ENCODE measurements at regions not wholly inside any gene's neighbourhood (a gene's known extent, or its start where the extent isn't known, plus 50 kb on each side); places are given as distances from the start of the nearest gene placed in this dataset.

DNA sequence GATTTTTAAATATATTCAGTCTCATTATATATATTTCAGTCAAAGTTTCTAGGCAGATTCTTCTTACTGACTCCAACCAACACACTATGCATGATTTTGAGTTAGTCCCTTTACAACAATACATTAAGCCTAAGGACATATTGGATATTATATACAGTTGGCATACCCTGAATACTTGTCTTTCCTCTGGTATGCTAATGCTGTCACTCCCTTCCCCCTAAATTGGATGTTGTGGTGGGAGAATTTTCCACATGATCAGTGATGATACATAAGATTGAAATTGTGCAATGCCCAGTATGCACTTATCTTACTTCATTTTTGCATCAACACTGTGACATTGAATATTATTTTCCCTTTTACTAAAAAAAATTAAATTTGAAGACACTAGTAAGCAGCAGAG, 935.2 kb downstream of the PCDH7 start:
- Histone ChIP-seq H3K36me3 (replicated peaks; ENCODE audit: insufficient read depth, low read depth) (no peaks in the 10 kb centered on the region), H3K9me2 (replicated peaks; ENCODE audit: insufficient read depth) (no peaks in the 10 kb centered on the region), H3K27me3 (no peaks in the 10 kb centered on the region), H3K4me1 (ENCODE audit: insufficient read depth) (no peaks in the 10 kb centered on the region), H3K27ac (no peak overlapping the region), H3K4me2 (no peak overlapping the region), H3K79me2 (no peaks in the 10 kb centered on the region), H4K20me1 (ENCODE audit: insufficient read depth, poor library complexity, severe bottlenecking) (no peaks in the 10 kb centered on the region), H3K4me3 (no peak overlapping the region), H2AFZ (no peak overlapping the region), H3K9me3 (ENCODE audit: low read depth) (no peaks in the 10 kb centered on the region)
- DNase-seq (ENCODE audit: low spot score) = no peak
- TF ChIP-seq EZH2phosphoT487 (IDR thresholded peaks at IDR 0.05; ENCODE audit: low read depth, severe bottlenecking, unreplicated experiment) = no peak
- TF ChIP-seq EZH2 (IDR thresholded peaks at IDR 0.05; ENCODE audit: borderline replicate concordance) = no peak
- TF ChIP-seq, protein P1, sequence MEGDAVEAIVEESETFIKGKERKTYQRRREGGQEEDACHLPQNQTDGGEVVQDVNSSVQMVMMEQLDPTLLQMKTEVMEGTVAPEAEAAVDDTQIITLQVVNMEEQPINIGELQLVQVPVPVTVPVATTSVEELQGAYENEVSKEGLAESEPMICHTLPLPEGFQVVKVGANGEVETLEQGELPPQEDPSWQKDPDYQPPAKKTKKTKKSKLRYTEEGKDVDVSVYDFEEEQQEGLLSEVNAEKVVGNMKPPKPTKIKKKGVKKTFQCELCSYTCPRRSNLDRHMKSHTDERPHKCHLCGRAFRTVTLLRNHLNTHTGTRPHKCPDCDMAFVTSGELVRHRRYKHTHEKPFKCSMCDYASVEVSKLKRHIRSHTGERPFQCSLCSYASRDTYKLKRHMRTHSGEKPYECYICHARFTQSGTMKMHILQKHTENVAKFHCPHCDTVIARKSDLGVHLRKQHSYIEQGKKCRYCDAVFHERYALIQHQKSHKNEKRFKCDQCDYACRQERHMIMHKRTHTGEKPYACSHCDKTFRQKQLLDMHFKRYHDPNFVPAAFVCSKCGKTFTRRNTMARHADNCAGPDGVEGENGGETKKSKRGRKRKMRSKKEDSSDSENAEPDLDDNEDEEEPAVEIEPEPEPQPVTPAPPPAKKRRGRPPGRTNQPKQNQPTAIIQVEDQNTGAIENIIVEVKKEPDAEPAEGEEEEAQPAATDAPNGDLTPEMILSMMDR (IDR thresholded peaks at IDR 0.05; ENCODE audit: poor library complexity) = no peak

DNA sequence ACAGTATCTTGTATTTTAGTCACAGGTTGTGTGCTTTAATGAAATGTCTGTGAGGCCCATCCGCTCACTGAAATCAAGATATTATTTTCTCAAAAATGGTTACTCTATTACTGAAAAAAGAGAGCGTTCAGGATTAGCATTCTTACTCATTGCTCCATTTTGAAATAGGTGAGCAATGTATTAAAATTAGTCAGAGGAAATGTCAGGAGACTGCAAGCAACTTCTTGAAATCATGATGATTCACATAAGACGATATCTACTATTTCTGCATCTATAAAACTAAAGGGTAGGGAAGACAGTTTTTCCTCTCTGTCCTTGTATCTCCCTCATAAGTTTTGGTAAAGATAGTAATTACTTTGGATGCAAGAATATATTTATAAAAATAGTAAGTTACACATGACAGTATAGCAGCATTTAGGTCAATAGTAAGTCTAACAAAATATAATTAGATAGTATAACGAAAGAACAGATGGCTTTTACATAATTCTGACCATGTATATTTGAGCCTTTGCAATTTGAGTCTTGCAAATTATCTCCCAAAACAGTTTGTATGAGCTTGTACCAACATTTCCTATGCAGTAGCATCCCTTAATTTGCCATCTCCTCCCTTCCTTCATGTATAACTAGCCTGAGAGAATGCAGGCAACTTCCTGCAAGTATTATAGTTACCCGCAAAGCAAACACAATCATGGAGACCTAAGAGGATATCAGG, 937.8 kb downstream of the PCDH7 start:
- no peaks in the 10 kb centered on the region for H3K36me3 ChIP-seq (replicated peaks; ENCODE audit: insufficient read depth, low read depth)
- 96% methylated on average over 5 of the region's 5 CpGs for WGBS (ENCODE audit: low lambda C conversion rate, missing lambda C conversion rate)
- no peak for DNase-seq (ENCODE audit: low spot score)
- no peaks in the 10 kb centered on the region for H3K9me2 ChIP-seq (replicated peaks; ENCODE audit: insufficient read depth)
- no peak overlapping the region for H3K4me2 ChIP-seq
- H4K20me1 ChIP-seq (ENCODE audit: insufficient read depth, poor library complexity, severe bottlenecking) = no peaks in the 10 kb centered on the region
- no peak for TF ChIP-seq EZH2 (IDR thresholded peaks at IDR 0.05; ENCODE audit: borderline replicate concordance)
- no peak for TF ChIP-seq EZH2phosphoT487 (IDR thresholded peaks at IDR 0.05; ENCODE audit: low read depth, severe bottlenecking, unreplicated experiment)
- TF ChIP-seq, protein P1 (IDR thresholded peaks at IDR 0.05; ENCODE audit: poor library complexity) = no peak
- H3K27me3 ChIP-seq = no peaks in the 10 kb centered on the region
- H3K4me3 ChIP-seq = no peak overlapping the region
- no peak overlapping the region for H2AFZ ChIP-seq
- H3K79me2 ChIP-seq = no peaks in the 10 kb centered on the region
- H3K4me1 ChIP-seq (ENCODE audit: insufficient read depth) = no peaks in the 10 kb centered on the region
- H3K9me3 ChIP-seq (ENCODE audit: low read depth) = no peaks in the 10 kb centered on the region
- no peak overlapping the region for H3K27ac ChIP-seq

DNA sequence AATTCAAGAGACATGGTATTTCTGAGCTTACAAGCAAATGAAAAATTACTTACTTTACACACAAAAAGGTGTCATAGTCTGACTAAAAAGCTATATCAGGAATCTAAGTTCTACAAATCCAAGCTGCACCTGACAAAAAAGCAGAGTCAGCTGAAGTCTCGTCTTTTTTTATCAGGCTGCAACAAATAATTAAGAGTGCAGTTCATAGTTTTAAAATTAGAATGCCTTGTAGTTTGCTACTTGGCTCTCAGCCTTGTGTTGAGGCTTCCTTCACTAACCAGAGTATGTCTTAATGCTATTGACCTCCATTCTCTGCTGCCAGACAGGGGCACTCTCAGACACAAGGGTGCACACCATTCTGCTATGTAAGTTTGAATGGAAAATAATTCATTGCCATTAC, 940.7 kb downstream of the PCDH7 start:
- TF ChIP-seq EZH2 (IDR thresholded peaks at IDR 0.05; ENCODE audit: borderline replicate concordance) = no peak
- no peak for TF ChIP-seq EZH2phosphoT487 (IDR thresholded peaks at IDR 0.05; ENCODE audit: low read depth, severe bottlenecking, unreplicated experiment)
- TF ChIP-seq, protein P1 (IDR thresholded peaks at IDR 0.05; ENCODE audit: poor library complexity) = no peak
- Histone ChIP-seq H3K36me3 (replicated peaks; ENCODE audit: insufficient read depth, low read depth) (no peaks in the 10 kb centered on the region), H3K9me2 (replicated peaks; ENCODE audit: insufficient read depth) (no peaks in the 10 kb centered on the region), H3K9me3 (ENCODE audit: low read depth) (no peaks in the 10 kb centered on the region), H3K4me2 (no peak overlapping the region), H3K4me3 (no peak overlapping the region), H3K27me3 (no peaks in the 10 kb centered on the region), H3K27ac (no peak overlapping the region), H4K20me1 (ENCODE audit: insufficient read depth, poor library complexity, severe bottlenecking) (no peaks in the 10 kb centered on the region), H3K79me2 (no peaks in the 10 kb centered on the region), H3K4me1 (ENCODE audit: insufficient read depth) (no peaks in the 10 kb centered on the region), H2AFZ (no peak overlapping the region)
- DNase-seq (ENCODE audit: low spot score) = no peak
- WGBS (ENCODE audit: low lambda C conversion rate, missing lambda C conversion rate) = 70% methylated on average over 1 of the region's 1 CpG
